SK-N-MC (cell line): ENCODE measurements at regions not wholly inside any gene's neighbourhood (a gene's known extent, or its start where the extent isn't known, plus 50 kb on each side); places are given as distances from the start of the nearest gene placed in this dataset.

ENCODE experiments used
- EZH2 ChIP-seq: fragments of 200-600 bp; sonication (generic); IDR thresholded peaks from one replicate; pipeline ENCODE4 v1.6.1; 2017; ENCODE audit warnings: antibody characterized with exemption
- FOXP2 ChIP-seq: optimal IDR thresholded peaks from 2 replicates; pipeline ENCODE3; 2011; ENCODE audit warnings: mild to moderate bottlenecking, moderate library complexity; ENCODE audit not compliant: insufficient read depth; ENCODE audit errors: extremely low read length, control extremely low read depth
- POLR2AphosphoS5 ChIP-seq: IDR thresholded peaks from 2 replicates; pipeline ENCODE4 v1.6.1; 2012; ENCODE audit warnings: mild to moderate bottlenecking, low read depth, low read length, borderline replicate concordance

- TF ChIP-seq EZH2 (no peak), POLR2AphosphoS5 (no peak), FOXP2 (no peak)
These were observed 209.2 kb downstream of the DLEU7 start for GRCh38 chr13:50634339-50634738.
